GM19468 (cell line): ENCODE measurements at regions not wholly inside any gene's neighbourhood (a gene's known extent, or its start where the extent isn't known, plus 50 kb on each side); places are given as distances from the start of the nearest gene placed in this dataset.

Experiments used
- ATAC-seq: cut with Tn5 transposase; IDR thresholded peaks from one replicate; pipeline ENCODE4 v1.9.1; 2021; ENCODE audit warnings: mild to moderate bottlenecking, moderate library complexity, moderate number of reproducible peaks; ENCODE audit not compliant: unreplicated experiment; ENCODE audit errors: extremely low read depth

DNA sequence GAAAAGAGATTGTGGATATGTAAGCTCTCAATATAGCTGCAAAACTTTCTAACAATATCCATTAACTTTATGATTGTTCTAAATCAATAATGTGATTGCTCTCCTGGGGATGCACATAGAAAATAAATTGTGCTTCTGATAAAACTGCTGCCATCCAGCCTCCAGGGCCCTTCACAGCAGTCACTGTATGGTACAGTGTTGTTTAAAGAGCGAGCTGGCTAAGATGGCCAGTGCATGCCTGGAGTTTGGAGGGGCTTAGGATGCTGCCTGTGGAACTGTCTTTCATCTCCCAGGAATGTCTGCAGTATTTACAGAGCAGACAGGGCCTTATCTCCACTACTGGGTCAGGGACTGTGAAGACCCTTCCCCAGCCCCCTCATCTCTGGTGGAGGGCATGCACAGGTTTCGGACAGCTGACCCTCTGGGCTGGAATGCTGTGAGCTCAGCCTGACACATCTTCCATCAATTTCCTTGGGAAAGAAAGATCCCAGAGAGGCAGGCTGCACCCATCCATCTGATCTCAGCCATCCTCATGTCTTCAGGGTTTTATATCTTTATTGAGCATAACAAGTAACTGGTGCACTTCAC, 137.0 kb downstream of the PLPP3 start:
- no peak for ATAC-seq

GRCh38 chr1:56441601-56442000, 137.8 kb downstream of the PLPP3 start:
- no peak for ATAC-seq

GRCh38 chr1:56439610-56440264, 139.6 kb downstream of the PLPP3 start:
- ATAC-seq: no peak

GRCh38 chr1:56438901-56439551, 140.3 kb downstream of the PLPP3 start:
- no peak for ATAC-seq

GRCh38 chr1:56437959-56438358, 141.4 kb downstream of the PLPP3 start:
- no peak for ATAC-seq

DNA sequence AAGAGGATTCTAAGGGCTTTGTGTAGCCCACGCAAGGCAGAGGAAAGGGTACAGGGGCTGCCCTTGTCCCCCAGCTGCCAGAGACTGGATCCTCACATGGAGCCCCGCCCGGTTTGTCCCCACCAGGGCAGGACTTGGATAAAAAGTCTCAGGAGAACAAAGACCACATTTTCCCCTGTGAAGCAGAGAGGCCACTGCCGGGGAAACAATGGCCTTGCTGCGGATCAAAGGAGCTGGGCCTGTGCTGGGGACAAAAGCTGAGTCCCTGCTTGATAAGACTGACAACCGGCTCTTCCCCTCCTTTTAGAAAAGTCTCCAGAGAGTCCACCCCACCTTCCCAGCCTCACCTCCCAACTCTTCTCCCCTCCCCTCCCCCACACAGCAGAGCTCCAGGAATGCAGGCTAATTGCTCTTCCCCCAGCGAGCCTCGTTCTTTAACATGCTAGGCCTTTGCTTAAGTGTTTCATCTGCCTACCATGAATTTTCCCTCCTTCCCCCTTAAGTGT, 142.4 kb downstream of the PLPP3 start:
- ATAC-seq: no peak

- ATAC-seq: no peak
Measured at GRCh38 chr1:56436296-56436695, 143.1 kb downstream of the PLPP3 start.

GRCh38 chr1:56435434-56436262, 143.7 kb downstream of the PLPP3 start:
- ATAC-seq: no peak

DNA sequence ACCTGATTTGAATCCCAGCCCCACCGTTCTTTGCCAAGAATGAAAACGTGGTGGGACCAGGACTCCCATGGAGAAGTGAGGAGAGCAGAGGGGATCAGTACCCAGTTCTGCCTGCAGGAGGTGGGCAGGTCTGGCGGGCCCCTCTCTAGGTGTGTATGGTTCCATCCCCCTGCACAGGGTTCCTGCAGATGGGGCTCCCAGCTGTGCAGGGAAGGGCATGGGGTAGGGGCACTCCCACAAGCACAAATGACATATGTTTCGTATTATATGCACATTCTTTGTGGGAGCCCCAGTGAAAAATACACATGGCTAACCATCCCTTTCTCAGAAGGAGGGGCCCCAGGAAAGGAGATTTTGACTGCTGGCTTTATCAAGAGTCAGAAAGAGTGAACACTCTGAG, 144.6 kb downstream of the PLPP3 start:
- ATAC-seq: no peak

- ATAC-seq: no peak
Measured at GRCh38 chr1:56434025-56434424, 145.3 kb downstream of the PLPP3 start.

DNA sequence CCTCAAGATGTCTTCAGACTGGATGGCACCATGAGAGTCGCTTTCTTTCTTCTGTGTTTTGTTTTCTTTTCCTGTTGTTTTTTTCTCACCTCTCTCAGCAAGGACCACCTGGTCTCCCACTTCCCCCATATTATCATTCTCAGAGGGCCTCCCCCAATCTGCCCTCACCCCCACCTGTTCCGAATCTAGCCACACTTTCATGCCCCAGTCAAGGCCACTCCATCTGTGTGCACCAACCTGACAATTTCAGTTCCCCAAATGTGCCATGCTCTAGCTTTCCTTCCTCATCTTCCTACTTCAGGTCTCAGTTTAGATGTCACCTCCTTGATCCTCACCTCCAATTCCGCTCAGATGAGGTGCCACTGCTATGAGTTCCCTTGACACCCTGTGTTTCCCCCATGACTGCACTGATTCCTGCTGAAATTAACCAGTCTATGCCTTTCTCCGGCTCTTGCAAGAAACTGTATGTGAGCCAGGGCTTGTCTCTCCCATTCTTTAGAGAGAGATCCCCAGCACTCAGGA, 146.2 kb downstream of the PLPP3 start:
- ATAC-seq: peak; percentile 14

DNA sequence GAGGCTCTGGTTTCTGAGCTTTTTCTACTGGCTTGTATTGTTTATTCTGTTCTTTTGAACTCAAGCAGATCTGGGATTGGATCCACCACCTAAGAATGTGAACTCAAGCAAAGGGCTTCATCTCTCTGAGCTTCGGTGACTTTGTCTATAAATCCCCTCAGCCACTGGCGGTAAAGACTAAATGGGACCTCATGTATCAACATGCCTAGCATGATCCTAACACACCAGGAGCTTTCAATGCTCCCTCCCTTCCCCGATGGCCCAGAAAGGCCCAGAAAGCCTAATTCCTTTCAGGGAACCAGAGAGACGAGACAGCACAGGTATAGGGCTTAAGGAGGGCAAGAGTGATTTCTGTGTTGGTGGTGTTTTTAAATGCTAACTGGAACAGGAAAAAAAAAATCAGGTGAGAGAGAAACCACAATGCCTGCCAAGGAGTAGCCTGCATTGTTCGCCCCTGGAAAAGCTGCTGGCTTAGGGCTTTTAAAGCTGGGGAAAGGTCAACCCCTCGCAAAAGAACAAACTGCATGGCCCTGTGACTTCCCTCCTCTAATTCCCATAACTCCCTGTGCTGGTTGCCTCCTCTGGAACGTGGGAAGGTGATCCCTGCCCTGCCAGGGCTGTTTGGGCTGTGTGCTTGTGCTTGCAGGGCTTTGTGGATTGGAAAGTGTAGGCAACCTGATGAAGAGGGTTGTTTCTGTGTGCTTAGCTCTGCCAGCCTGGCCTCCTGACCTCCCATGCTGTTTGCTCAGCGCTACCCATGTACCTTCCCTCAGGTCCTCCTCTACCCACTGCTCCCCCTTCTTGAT, 147.0 kb downstream of the PLPP3 start:
- ATAC-seq: no peak

DNA sequence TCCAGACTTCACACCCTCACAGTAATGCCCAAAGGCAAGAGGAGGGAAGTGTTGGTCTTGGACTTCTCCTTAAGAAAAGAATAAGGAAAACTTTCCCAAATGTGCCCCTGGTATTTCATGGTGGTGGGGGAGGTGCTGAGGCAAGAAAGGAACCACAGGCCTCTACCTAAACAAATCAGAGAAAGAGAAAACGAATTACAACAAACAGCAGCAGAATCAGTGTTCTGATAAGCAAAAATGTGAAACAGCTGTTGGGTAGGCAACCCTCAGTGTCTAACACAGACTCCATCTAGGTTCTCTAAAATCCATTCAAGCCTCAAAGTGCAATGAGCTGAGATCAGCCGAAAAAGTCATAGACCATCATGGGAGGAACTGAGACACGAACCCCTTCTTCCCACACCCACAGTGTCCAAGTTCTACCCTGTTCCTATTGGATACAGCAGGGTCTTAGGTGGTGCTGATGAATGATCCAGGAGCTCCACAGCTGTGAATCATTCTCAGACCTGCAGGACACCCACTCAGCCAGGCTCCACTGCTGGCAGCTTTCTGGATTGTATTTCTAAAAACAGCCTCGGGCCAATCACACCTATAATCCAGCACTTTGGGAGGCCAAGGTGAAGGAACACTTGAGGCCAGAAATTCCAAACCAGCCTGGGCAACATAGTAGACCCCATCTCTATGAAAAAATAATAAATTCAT, 149.1 kb downstream of the PLPP3 start:
- no peak for ATAC-seq

GRCh38 chr1:56429288-56429687, 150.1 kb downstream of the PLPP3 start:
- ATAC-seq: no peak

- ATAC-seq: no peak
Measured at GRCh38 chr1:56426587-56427381, 152.6 kb downstream of the PLPP3 start.

- ATAC-seq: no peak
Measured at GRCh38 chr1:56425494-56426037, 153.8 kb downstream of the PLPP3 start.

GRCh38 chr1:56424744-56425493, 154.4 kb downstream of the PLPP3 start:
- no peak for ATAC-seq
